ENCODE measurements at regions not wholly inside any gene's neighbourhood (a gene's known extent, or its start where the extent isn't known, plus 50 kb on each side); places are given as distances from the start of the nearest gene placed in this dataset.

DNA sequence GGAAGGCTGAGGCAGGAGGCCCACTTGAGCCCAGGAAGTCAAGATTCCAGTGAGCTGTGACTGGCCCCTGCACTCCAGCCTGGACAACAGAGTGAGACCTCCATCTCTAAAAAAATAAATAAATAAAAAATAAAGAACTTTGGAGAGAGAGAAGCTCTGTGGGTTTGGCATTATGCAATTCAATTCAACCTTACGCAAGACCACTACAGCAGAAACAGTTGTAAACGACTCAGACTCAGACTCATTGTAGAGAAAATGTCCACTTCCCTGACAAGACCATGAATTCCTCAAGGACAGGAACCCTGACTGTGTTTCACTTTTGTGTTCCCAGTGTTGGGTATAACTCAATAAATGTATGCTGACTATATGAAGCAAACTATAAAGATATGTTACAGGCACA lies 90.3 kb upstream of the C3orf80 start:
- DNase-seq (ENCODE audit: extremely low read depth in 1 of 4, low spot score in 3 of 4) (no peak), ATAC-seq (no peak), FAIRE-seq (no peak)
- no TSS peak for BruUV-seq (replicated peaks)
- Histone ChIP-seq H3K36me3 (ENCODE audit: control insufficient read depth, insufficient read depth, low read length) (no peaks in the 10 kb centered on the region), H3K9me1 (ENCODE audit: control insufficient read depth, insufficient read depth, low read length) (no peaks in the 10 kb centered on the region), H3K4me3 (no peak overlapping the region), H3K9ac (ENCODE audit: insufficient read depth in 1 of 2, low read depth in 2 of 2, low read length in 2 of 2) (no peak overlapping the region), H3K27ac (ENCODE audit: extremely low read depth, low read depth, low read length) (no peak overlapping the region), H3K27me3 (ENCODE audit: control insufficient read depth in 2 of 2, insufficient read depth in 2 of 2, low read length in 2 of 2) (0 out of 5 replicates have a peak, but pooled peaks cover 0 to 2% of the 10 kb centered on the region in 2 experiments), H3K4me1 (replicated peaks in 1 of 2; ENCODE audit: control insufficient read depth in 2 of 2, insufficient read depth in 2 of 2, low read length in 2 of 2) (no peaks in the 10 kb centered on the region; a peak in 1 of 5 replicates), H3K4me2 (ENCODE audit: insufficient read depth, low read length) (no peak overlapping the region), H3K79me2 (ENCODE audit: control insufficient read depth, insufficient read depth, low read length) (no peaks in the 10 kb centered on the region), H3K9me3 (replicated peaks; ENCODE audit: control insufficient read depth, insufficient read depth, low read depth, low read length) (no peaks in the 10 kb centered on the region), H2AFZ (ENCODE audit: low read depth, low read length) (no peak overlapping the region), H4K20me1 (replicated peaks; ENCODE audit: control insufficient read depth, insufficient read depth, low read length) (no peaks in the 10 kb centered on the region; the same call in 1 of the 2 replicates)
- in situ Hi-C loops (cut with MboI) = no loop called here
- WGBS (ENCODE audit: insufficient coverage, low coverage, missing lambda C conversion rate) = 11% methylated on average over 2 of the region's 2 CpGs
- CTCF ChIA-PET (ENCODE audit: low intra/inter-chr PET ratio) = no interaction called here
- intact Hi-C loops (cut with micrococcal nuclease) = loop anchor here (10.0 kb wide), 1 partner anchor 250 kb away; no protein-coding TSS in a partner anchor
- TF ChIP-seq CEBPB (tag; IDR thresholded peaks at IDR 0.05) (peak; percentile 79), SIX5 (IDR thresholded peaks at IDR 0.05; ENCODE audit: borderline replicate concordance in 1 of 2, insufficient read depth in 1 of 2, low read depth in 1 of 2, low read length in 2 of 2) (no peak), ILF3 (IDR thresholded peaks at IDR 0.05; ENCODE audit: borderline replicate concordance) (no peak), KDM2B (CRISPR knock-in tag; IDR thresholded peaks at IDR 0.05) (no peak), CEBPG (CRISPR knock-in tag; IDR thresholded peaks at IDR 0.05) (no peak), CEBPG (tag; conservative IDR thresholded peaks at IDR 0.05 in 1 of 2, IDR thresholded peaks at IDR 0.05 in 1 of 2) (peak; percentile 68 to 71)
- POLR2A ChIA-PET = interaction anchor here (0.6 kb wide), 1 partner anchor 1339 kb away, joined by 3 read pairs; no protein-coding TSS in a partner anchor

DNA sequence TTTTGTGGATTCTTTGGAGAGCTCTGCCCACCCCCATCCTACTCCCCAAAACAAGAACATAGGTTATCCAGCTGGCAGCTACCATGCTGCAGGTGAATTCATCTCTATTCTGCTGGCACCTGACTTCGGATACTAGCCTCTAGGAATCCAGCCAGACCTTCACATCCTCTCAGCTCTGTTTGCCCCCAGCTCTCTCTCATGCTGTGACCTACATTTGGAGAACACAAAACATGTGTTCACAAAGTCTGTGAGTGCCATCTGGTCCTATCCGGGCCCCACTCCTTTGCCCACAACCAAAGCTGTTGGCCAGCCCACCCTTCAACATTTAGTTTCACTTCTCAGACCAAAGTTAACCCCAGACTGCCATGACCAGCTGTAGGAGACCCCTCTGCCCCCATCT lies 89.4 kb upstream of the C3orf80 start:
- Histone ChIP-seq H3K4me2 (ENCODE audit: insufficient read depth, low read length) (no peak overlapping the region), H3K4me1 (replicated peaks in 1 of 2; ENCODE audit: control insufficient read depth in 2 of 2, insufficient read depth in 2 of 2, low read length in 2 of 2) (no peaks in the 10 kb centered on the region; a peak in 1 of 5 replicates), H4K20me1 (replicated peaks; ENCODE audit: control insufficient read depth, insufficient read depth, low read length) (no peaks in the 10 kb centered on the region), H3K9me1 (ENCODE audit: control insufficient read depth, insufficient read depth, low read length) (no peaks in the 10 kb centered on the region), H3K27me3 (ENCODE audit: control insufficient read depth in 2 of 2, insufficient read depth in 2 of 2, low read length in 2 of 2) (no peaks in the 10 kb centered on the region), H3K4me3 (no peak overlapping the region), H3K79me2 (ENCODE audit: control insufficient read depth, insufficient read depth, low read length) (no peaks in the 10 kb centered on the region), H3K9me3 (replicated peaks; ENCODE audit: control insufficient read depth, insufficient read depth, low read depth, low read length) (no peaks in the 10 kb centered on the region), H3K9ac (ENCODE audit: insufficient read depth in 1 of 2, low read depth in 2 of 2, low read length in 2 of 2) (no peak overlapping the region), H3K36me3 (ENCODE audit: control insufficient read depth, insufficient read depth, low read length) (no peaks in the 10 kb centered on the region), H3K27ac (ENCODE audit: extremely low read depth, low read depth, low read length) (no peak overlapping the region), H2AFZ (ENCODE audit: low read depth, low read length) (no peak overlapping the region)
- WGBS (ENCODE audit: insufficient coverage, low coverage, missing lambda C conversion rate) = 0% methylated on average over 2 of the region's 2 CpGs
- no TSS peak for BruUV-seq (replicated peaks)
- FAIRE-seq (no peak), DNase-seq (ENCODE audit: extremely low read depth in 1 of 4, low spot score in 3 of 4) (no peak), ATAC-seq (no peak)
- in situ Hi-C loops (cut with MboI) = no loop called here
- intact Hi-C loops (cut with micrococcal nuclease) = loop anchor here (10.0 kb wide), 1 partner anchor 251 kb away; no protein-coding TSS in a partner anchor
- ChIA-PET POLR2A (no interaction called here), CTCF (ENCODE audit: low intra/inter-chr PET ratio) (no interaction called here)
- no peak for TF ChIP-seq SMARCE1 (IDR thresholded peaks at IDR 0.05)
- no peak for TF ChIP-seq SLC30A9 (CRISPR knock-in tag; IDR thresholded peaks at IDR 0.05)
- no peak for TF ChIP-seq SMAD3 (CRISPR knock-in tag; conservative IDR thresholded peaks at IDR 0.05)
- TF ChIP-seq, protein P1, sequence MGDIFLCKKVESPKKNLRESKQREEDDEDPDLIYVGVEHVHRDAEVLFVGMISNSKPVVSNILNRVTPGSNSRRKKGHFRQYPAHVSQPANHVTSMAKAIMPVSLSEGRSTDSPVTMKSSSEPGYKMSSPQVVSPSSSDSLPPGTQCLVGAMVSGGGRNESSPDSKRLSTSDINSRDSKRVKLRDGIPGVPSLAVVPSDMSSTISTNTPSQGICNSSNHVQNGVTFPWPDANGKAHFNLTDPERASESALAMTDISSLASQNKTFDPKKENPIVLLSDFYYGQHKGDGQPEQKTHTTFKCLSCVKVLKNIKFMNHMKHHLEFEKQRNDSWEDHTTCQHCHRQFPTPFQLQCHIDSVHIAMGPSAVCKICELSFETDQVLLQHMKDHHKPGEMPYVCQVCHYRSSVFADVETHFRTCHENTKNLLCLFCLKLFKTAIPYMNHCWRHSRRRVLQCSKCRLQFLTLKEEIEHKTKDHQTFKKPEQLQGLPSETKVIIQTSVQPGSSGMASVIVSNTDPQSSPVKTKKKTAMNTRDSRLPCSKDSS (IDR thresholded peaks at IDR 0.05; ENCODE audit: low read depth, partially characterized antibody) = no peak
- no peak for TF ChIP-seq JUND (IDR thresholded peaks at IDR 0.05; ENCODE audit: borderline replicate concordance, low read depth, low read length)
- TF ChIP-seq JUND (tag; IDR thresholded peaks at IDR 0.05; ENCODE audit: borderline replicate concordance, low read depth, low read length) = no peak

All from K562 (cell line).